ENCODE measurements at regions not wholly inside any gene's neighbourhood (a gene's known extent, or its start where the extent isn't known, plus 50 kb on each side); places are given as distances from the start of the nearest gene placed in this dataset.

- no peak for DNase-seq
Measured at GRCh38 chr14:79960288-79960687, 251.0 kb downstream of the DIO2 start.

DNA sequence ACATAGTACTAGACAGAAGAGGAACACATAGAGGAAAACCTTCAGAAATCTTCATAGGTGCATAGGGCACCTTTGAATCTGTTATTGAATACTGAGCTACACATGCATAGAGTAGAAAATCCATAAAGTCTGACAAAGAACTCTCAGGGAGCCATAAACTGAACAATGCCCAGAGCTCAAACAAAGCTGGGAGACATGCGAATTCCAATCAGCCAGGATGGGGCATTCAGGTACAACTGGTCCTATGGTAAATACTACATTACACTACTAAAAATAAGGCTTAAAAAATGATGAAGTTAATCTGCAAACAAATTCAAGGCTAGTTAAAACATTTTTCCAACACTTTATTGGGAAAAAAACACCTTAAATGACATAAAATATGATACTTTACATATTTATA lies 259.7 kb downstream of the DIO2 start:
- no peak for DNase-seq

DNA sequence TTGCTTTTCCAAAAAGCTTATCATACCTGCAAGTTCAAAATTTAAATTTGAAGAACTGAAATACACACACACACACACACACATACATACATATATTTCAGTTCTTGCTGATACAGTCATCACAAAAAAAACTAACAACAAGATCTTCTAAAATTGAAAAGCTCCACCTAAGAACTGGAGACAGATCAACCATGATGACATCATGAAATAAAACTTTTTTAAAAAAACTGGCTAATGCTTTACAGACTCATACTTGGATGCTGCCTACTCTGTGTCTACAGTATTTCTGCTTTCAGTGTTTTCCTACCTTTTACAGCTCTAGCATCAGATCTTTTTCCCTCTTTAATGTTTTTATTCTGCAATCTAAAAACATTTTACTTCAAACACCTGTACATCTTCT lies 261.4 kb downstream of the DIO2 start:
- no peak for DNase-seq

- no peak for DNase-seq
Measured at GRCh38 chr14:79947440-79948054, 263.8 kb downstream of the DIO2 start.

DNA sequence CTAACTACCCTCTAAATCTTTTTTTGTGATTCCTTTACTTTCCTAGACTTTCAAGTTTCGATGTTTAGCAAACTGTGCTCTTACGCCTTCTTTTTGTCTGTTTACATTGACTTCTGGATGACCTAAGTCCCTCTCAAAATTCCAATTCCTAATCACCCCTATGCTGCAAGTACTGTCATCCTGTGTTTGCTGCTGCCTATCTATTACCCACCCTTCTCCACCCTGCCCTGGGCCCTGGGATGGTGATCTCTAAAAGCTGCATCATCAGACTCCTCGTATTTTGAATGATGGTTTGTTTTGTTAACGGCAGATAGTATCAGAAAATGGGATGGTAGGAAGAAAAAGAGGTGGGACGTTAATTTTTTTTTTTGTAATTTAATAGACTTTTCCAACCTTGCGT lies 272.1 kb downstream of the DIO2 start:
- DNase-seq = no peak

- no peak for DNase-seq
Measured at GRCh38 chr14:79938185-79938584, 273.1 kb downstream of the DIO2 start.

GRCh38 chr14:79937433-79937832 lies 273.9 kb downstream of the DIO2 start:
- no peak for DNase-seq

- DNase-seq = no peak
Measured at GRCh38 chr14:79924551-79924950, 286.8 kb downstream of the DIO2 start.

DNA sequence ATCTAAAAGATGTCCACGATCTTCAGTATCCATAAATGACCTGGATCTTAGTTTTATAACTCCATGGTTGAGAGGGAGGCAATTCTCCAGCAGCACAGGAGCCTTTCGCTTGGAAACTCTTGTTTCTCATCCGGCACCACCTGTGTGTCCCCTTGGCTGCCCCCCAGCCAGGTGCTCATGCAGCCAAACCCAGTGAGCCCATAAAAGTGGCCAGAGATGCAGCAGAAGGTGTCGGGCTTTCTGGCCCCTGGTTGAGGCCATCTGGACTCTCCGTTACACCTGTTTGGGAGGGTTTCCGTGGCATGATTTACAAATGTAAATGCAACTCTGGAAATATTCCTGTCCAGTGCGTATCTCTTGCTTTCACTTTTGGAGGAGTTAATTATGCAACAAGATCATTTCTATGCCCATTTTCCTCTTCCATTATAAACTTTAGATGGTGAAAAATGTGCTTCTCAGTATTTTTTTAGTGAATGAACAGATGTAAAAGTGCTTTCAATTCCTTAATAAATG lies 291.1 kb downstream of the DIO2 start:
- no peak for DNase-seq

All from islet precursor cell (in vitro differentiated cells).